ENCODE measurements at regions not wholly inside any gene's neighbourhood (a gene's known extent, or its start where the extent isn't known, plus 50 kb on each side); places are given as distances from the start of the nearest gene placed in this dataset.

GRCh38 chr10:10915215-10915614, 102.5 kb upstream of the CELF2 start:
- in situ Hi-C loops (cut with MboI; ENCODE audit: low sequenced_read_pairs): no loop called here
- DNase-seq (ENCODE audit: low spot score in 2 of 2): no peak
- no peak overlapping the region for H3K4me3 ChIP-seq
- H3K4me1 ChIP-seq: peaks cover 12% of the 10 kb centered on the region
- no peaks in the 10 kb centered on the region for H3K36me3 ChIP-seq (replicated peaks)
- H3K9me3 ChIP-seq: no peaks in the 10 kb centered on the region
- no peaks in the 10 kb centered on the region; the same call in 1 of the 2 replicates for H3K27me3 ChIP-seq (ENCODE audit: low read depth)

- Histone ChIP-seq H3K4me3 (no peak overlapping the region), H3K27me3 (ENCODE audit: low read depth) (no peaks in the 10 kb centered on the region; the same call in 1 of the 2 replicates), H3K36me3 (replicated peaks) (no peaks in the 10 kb centered on the region), H3K4me1 (peaks cover 12% of the 10 kb centered on the region), H3K9me3 (no peaks in the 10 kb centered on the region)
- DNase-seq (ENCODE audit: low spot score in 2 of 2): no peak
- in situ Hi-C loops (cut with MboI; ENCODE audit: low sequenced_read_pairs): no loop called here
Measured at GRCh38 chr10:10917031-10917430, 100.6 kb upstream of the CELF2 start.

DNA sequence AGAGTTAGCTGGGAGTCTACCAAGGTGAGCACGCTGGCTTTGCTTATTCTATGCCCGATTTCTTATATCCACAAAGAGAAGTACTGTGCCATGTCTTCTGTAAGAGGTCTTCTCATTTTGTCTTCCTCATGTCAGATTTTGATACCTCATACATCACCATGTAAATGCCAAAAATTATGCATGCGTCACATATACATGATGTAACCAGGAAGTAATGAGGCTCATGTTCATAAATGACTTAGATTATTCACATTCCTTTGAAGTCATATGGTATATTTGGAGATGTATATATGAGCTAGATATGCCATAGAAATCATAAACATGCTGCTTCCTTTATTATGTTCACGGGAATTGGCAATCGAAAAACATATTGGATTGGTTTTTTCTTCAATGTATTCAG, 97.7 kb upstream of the CELF2 start:
- no peaks in the 10 kb centered on the region for H3K36me3 ChIP-seq (replicated peaks)
- no peak overlapping the region for H3K4me3 ChIP-seq
- H3K27me3 ChIP-seq (ENCODE audit: low read depth): no peaks in the 10 kb centered on the region; the same call in 1 of the 2 replicates
- H3K9me3 ChIP-seq: no peaks in the 10 kb centered on the region
- in situ Hi-C loops (cut with MboI; ENCODE audit: low sequenced_read_pairs): no loop called here
- no peak for DNase-seq (ENCODE audit: low spot score in 2 of 2)
- H3K4me1 ChIP-seq: peaks cover 12% of the 10 kb centered on the region

- H3K4me3 ChIP-seq: no peak overlapping the region
- peaks cover 12% of the 10 kb centered on the region for H3K4me1 ChIP-seq
- no peaks in the 10 kb centered on the region for H3K9me3 ChIP-seq
- H3K27me3 ChIP-seq (ENCODE audit: low read depth): no peaks in the 10 kb centered on the region; the same call in 1 of the 2 replicates
- no peaks in the 10 kb centered on the region for H3K36me3 ChIP-seq (replicated peaks)
- no peak for DNase-seq (ENCODE audit: low spot score in 2 of 2)
- in situ Hi-C loops (cut with MboI; ENCODE audit: low sequenced_read_pairs): no loop called here
Measured at GRCh38 chr10:10921826-10922461, 95.7 kb upstream of the CELF2 start.

DNA sequence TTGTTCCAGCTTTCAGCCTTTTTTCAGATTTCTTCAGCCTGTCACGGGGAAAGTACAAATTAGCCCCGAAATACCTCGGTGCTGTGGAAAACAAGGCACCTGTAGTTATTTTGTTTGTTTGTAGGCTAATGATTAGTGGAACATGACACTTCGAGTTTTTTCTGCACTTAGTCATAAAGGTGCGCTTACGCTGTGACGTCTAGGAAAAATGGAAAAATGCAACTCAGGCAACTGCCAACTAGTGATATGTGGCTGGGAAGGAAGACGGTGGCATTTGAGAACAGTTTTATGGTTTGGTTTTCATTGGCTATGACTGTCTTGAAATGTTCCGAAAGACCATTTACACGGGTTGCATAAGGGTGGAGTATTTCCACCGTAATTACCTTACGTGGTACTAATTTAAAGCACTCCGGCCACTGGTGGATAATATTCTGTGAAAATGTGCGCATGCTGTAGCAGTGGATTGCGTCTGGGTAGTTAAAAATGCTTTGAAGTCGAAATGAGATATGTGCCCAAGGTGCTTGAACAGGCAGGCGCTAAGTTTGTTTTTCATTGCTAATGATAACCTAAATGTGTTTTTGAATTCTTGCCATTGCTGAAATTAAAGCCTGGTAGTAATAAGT, 94.5 kb upstream of the CELF2 start:
- Histone ChIP-seq H3K4me1 (peaks cover 12% of the 10 kb centered on the region), H3K9me3 (no peaks in the 10 kb centered on the region), H3K27me3 (ENCODE audit: low read depth) (no peaks in the 10 kb centered on the region; the same call in 1 of the 2 replicates), H3K36me3 (replicated peaks) (no peaks in the 10 kb centered on the region), H3K4me3 (no peak overlapping the region)
- no peak for DNase-seq (ENCODE audit: low spot score in 2 of 2)
- in situ Hi-C loops (cut with MboI; ENCODE audit: low sequenced_read_pairs): no loop called here

- Histone ChIP-seq H3K4me3 (no peak overlapping the region), H3K4me1 (no peaks in the 10 kb centered on the region), H3K27me3 (ENCODE audit: low read depth) (no peaks in the 10 kb centered on the region), H3K9me3 (no peaks in the 10 kb centered on the region), H3K36me3 (replicated peaks) (no peaks in the 10 kb centered on the region)
- in situ Hi-C loops (cut with MboI; ENCODE audit: low sequenced_read_pairs): no loop called here
- no peak for DNase-seq (ENCODE audit: low spot score in 2 of 2)
Measured at GRCh38 chr10:10925667-10926066, 92.0 kb upstream of the CELF2 start.

- no peak overlapping the region for H3K4me3 ChIP-seq
- no peaks in the 10 kb centered on the region for H3K36me3 ChIP-seq (replicated peaks)
- in situ Hi-C loops (cut with MboI; ENCODE audit: low sequenced_read_pairs): no loop called here
- DNase-seq (ENCODE audit: low spot score in 2 of 2): no peak
- H3K9me3 ChIP-seq: no peaks in the 10 kb centered on the region
- H3K27me3 ChIP-seq (ENCODE audit: low read depth): no peaks in the 10 kb centered on the region
- no peaks in the 10 kb centered on the region for H3K4me1 ChIP-seq
Measured at GRCh38 chr10:10927608-10928007, 90.1 kb upstream of the CELF2 start.

DNA sequence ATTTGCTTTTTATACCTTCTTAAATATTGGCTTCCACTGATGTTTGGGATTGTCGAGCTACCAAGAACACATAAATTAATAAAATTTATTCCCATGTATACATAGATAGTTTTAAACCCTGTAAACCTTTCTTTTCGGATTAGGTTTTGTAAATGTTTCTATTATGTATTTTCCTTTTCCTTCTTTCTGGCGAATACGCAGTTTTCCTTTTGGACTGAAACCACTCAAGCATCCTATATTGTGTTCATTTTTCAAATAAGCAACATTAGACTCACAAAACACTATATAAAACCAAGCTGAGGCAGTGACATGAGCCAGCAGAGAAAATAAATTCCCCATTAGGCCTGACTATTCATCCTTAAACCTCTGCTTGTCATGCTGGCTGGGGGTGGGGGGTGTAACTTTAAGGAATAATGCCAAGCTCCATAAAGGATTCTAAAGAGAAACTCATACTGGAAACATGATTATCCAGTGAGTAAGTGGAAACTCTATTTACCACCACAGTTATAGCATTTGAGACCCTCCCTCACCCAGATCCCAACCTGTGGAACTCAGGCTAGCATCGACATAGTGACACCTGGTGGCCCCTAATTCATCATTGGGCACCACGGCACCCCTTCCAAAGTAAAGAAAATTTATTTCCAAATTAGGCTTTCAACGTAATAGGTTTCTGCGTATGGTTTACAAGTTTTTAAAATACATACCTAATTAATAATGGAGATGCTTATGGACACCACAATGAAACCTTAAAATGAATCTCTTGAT, 86.5 kb upstream of the CELF2 start:
- no peaks in the 10 kb centered on the region for H3K4me1 ChIP-seq
- DNase-seq (ENCODE audit: low spot score in 2 of 2): no peak
- in situ Hi-C loops (cut with MboI; ENCODE audit: low sequenced_read_pairs): no loop called here
- no peak overlapping the region for H3K4me3 ChIP-seq
- H3K36me3 ChIP-seq (replicated peaks): no peaks in the 10 kb centered on the region
- no peaks in the 10 kb centered on the region for H3K27me3 ChIP-seq (ENCODE audit: low read depth)
- no peaks in the 10 kb centered on the region for H3K9me3 ChIP-seq

DNA sequence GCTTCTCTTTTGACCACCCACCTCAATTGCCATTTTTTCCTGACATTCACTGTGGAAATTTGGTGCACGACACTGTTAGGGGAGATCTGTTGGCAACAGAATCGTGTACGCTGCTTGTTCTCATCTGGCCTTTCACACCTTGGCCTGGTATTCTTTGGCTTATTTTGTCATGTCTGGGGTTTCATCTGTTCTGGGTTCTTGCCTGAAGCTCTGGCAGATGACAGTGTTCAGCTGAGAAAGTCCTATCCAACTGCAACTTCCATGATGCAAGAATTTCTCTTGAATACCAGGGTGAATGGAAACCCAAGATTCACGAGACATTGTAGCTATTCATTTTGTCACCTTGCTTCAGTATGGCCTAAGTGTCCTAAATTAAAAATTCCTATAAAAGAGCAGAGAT, 82.6 kb upstream of the CELF2 start:
- no peaks in the 10 kb centered on the region for H3K36me3 ChIP-seq (replicated peaks)
- H3K9me3 ChIP-seq: no peaks in the 10 kb centered on the region
- in situ Hi-C loops (cut with MboI; ENCODE audit: low sequenced_read_pairs): no loop called here
- no peak for DNase-seq (ENCODE audit: low spot score in 2 of 2)
- H3K4me3 ChIP-seq: no peak overlapping the region
- no peaks in the 10 kb centered on the region for H3K4me1 ChIP-seq
- no peaks in the 10 kb centered on the region for H3K27me3 ChIP-seq (ENCODE audit: low read depth)

GRCh38 chr10:10938676-10939075, 79.0 kb upstream of the CELF2 start:
- in situ Hi-C loops (cut with MboI; ENCODE audit: low sequenced_read_pairs): no loop called here
- Histone ChIP-seq H3K4me1 (no peaks in the 10 kb centered on the region), H3K9me3 (no peaks in the 10 kb centered on the region), H3K36me3 (replicated peaks) (no peaks in the 10 kb centered on the region), H3K4me3 (no peak overlapping the region), H3K27me3 (ENCODE audit: low read depth) (no peaks in the 10 kb centered on the region)
- DNase-seq (ENCODE audit: low spot score in 2 of 2): no peak

DNA sequence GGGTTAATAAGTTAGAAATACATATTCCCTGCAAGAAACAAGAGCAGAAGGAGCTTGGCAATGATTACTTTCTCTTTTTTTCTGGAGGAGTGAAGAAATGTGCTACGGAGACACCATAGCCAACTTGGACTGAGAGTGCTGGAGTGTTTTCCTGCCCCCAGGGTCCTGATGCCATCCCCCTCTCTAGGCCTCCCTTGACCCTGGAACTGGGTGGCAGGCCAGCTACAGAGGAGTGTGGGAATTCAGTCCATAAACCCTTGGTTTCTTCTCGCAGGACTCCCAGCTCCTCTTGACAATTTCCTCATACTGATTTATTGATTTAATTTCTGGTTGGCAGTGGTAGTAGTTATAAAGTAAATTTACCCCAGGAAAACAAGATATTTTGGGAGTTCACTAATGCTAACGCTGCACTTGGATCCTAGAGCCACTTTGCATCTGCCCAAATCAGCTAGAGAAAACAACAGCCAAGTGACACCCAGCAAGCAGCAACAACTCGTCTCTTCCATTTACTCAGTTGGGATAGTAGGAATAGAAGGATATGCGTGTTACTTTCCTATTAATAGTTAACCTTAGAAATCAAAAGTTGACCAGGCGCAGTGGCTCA, 76.4 kb upstream of the CELF2 start:
- H3K4me1 ChIP-seq: no peaks in the 10 kb centered on the region
- H3K4me3 ChIP-seq: no peak overlapping the region
- H3K36me3 ChIP-seq (replicated peaks): no peaks in the 10 kb centered on the region
- DNase-seq (ENCODE audit: low spot score in 2 of 2): no peak
- in situ Hi-C loops (cut with MboI; ENCODE audit: low sequenced_read_pairs): no loop called here
- H3K27me3 ChIP-seq (ENCODE audit: low read depth): no peaks in the 10 kb centered on the region
- no peaks in the 10 kb centered on the region for H3K9me3 ChIP-seq

DNA sequence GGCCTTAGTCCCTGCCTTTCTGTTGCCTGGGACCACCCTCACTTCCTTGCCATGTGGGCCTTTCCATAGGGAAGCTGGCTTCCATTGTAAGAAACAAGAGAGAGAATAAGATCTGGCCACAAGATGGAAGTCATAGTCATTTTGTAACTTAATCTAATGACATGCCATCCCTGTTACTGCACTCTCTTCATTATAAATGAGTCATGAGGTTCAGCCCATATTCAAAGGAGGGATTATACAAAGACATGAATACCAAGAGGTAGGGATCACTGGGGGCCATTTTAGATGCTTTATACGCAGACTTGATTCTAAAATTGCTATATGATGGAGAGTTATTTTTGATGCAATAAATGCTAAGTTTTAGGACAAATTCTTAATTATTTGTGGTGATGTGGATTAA, 75.2 kb upstream of the CELF2 start:
- in situ Hi-C loops (cut with MboI; ENCODE audit: low sequenced_read_pairs): no loop called here

GRCh38 chr10:10946081-10946480, 71.6 kb upstream of the CELF2 start:
- H3K27me3 ChIP-seq (ENCODE audit: low read depth): no peaks in the 10 kb centered on the region; the same call in 1 of the 2 replicates
- in situ Hi-C loops (cut with MboI; ENCODE audit: low sequenced_read_pairs): no loop called here
- no peak for DNase-seq (ENCODE audit: low spot score in 2 of 2)
- H3K9me3 ChIP-seq: no peaks in the 10 kb centered on the region
- no peaks in the 10 kb centered on the region for H3K36me3 ChIP-seq (replicated peaks)
- no peak overlapping the region for H3K4me3 ChIP-seq
- H3K4me1 ChIP-seq: no peaks in the 10 kb centered on the region

More for the DNA sequence above, 75.2 kb upstream of the CELF2 start:
- Histone ChIP-seq H3K27me3 (ENCODE audit: low read depth) (no peaks in the 10 kb centered on the region; the same call in 1 of the 2 replicates), H3K4me1 (no peaks in the 10 kb centered on the region), H3K36me3 (replicated peaks) (no peaks in the 10 kb centered on the region), H3K9me3 (no peaks in the 10 kb centered on the region), H3K4me3 (no peak overlapping the region)
- DNase-seq (ENCODE audit: low spot score in 2 of 2): no peak

GRCh38 chr10:10946801-10947200, 70.9 kb upstream of the CELF2 start:
- no peak overlapping the region for H3K4me3 ChIP-seq
- no peaks in the 10 kb centered on the region for H3K36me3 ChIP-seq (replicated peaks)
- DNase-seq (ENCODE audit: low spot score in 2 of 2): no peak
- H3K27me3 ChIP-seq (ENCODE audit: low read depth): no peaks in the 10 kb centered on the region; the same call in 1 of the 2 replicates
- H3K9me3 ChIP-seq: no peaks in the 10 kb centered on the region
- in situ Hi-C loops (cut with MboI; ENCODE audit: low sequenced_read_pairs): no loop called here
- no peaks in the 10 kb centered on the region for H3K4me1 ChIP-seq

All from HAP-1 (cell line).